ENCODE measurements at regions not wholly inside any gene's neighbourhood (a gene's known extent, or its start where the extent isn't known, plus 50 kb on each side); places are given as distances from the start of the nearest gene placed in this dataset.

GRCh38 chrX:6812087-6812486 lies 277.2 kb upstream of the VCX3A start:
- TF ChIP-seq CTCF (IDR thresholded peaks at IDR 0.05) (no peak), ZBTB33 (IDR thresholded peaks at IDR 0.05; ENCODE audit: borderline replicate concordance, low read depth) (no peak), SIN3A (IDR thresholded peaks at IDR 0.05; ENCODE audit: borderline replicate concordance, low read depth, low read length) (no peak), POLR2AphosphoS5 (IDR thresholded peaks at IDR 0.05; ENCODE audit: low read depth, low read length) (no peak), MXI1 (IDR thresholded peaks at IDR 0.05; ENCODE audit: low read depth, low read length) (no peak), YY1 (IDR thresholded peaks at IDR 0.05; ENCODE audit: low read depth) (no peak), TCF12 (IDR thresholded peaks at IDR 0.05) (no peak), RAD21 (IDR thresholded peaks at IDR 0.05; ENCODE audit: low read length) (no peak), TAF1 (IDR thresholded peaks at IDR 0.05; ENCODE audit: borderline replicate concordance, low read depth, low read length) (no peak), FOXJ3 (CRISPR knock-in tag; IDR thresholded peaks at IDR 0.05) (no peak)

All from SK-N-SH (cell line).